K562 (cell line): ENCODE measurements at regions not wholly inside any gene's neighbourhood (a gene's known extent, or its start where the extent isn't known, plus 50 kb on each side); places are given as distances from the start of the nearest gene placed in this dataset.

Source experiments
- GABPA ChIP-seq: fragments of 200-800 bp; sonication (Bioruptor generic); conservative IDR thresholded peaks from 2 replicates; pipeline ENCODE4 v1.6.1; 2016; ENCODE audit warnings: low read depth, missing genetic modification characterization, missing compliant biosample characterization
- SMC3 ChIP-seq: conservative IDR thresholded peaks from 2 replicates; pipeline ENCODE4 v1.6.1; 2011; ENCODE audit warnings: low read depth, low read length, improper control_type of control experiment; ENCODE audit not compliant: insufficient read depth
- ZBTB40 ChIP-seq, 2 experiments: fragments of 450-650 bp in 1 of 2; sonication (generic) in 1 of 2; formaldehyde crosslinking in 1 of 2; IDR thresholded peaks; 2 replicates each; pipeline versions ENCODE4 v1.7.1 to v1.9.0; 2016 to 2022; ENCODE audit warnings: inconsistent platforms in 1 of 2, mild to moderate bottlenecking in 1 of 2, missing genetic modification reagents in 1 of 2

GRCh38 chr20:1776681-1777475 lies 118.3 kb upstream of the SIRPA start (continued):
- TF ChIP-seq ZBTB40 (IDR thresholded peaks at IDR 0.05) = peak; percentile 54; the same call in 1 of the 2 replicates
- TF ChIP-seq ZBTB40 (CRISPR knock-in tag; IDR thresholded peaks at IDR 0.05) = no peak
- TF ChIP-seq GABPA (tag) = peak; percentile 78
- peak; percentile 49; the same call in 1 of the 2 replicates for TF ChIP-seq SMC3
